DND-41 (cell line): ENCODE measurements at regions not wholly inside any gene's neighbourhood (a gene's known extent, or its start where the extent isn't known, plus 50 kb on each side); places are given as distances from the start of the nearest gene placed in this dataset.

ENCODE experiments used
- ATAC-seq: fragments of 200-7000 bp; cut with Tn5 transposase; 3 replicates; pipeline ENCODE4 v1.9.1; 2021; ENCODE audit warnings: low read depth; ENCODE audit not compliant: insufficient read depth
- DNase-seq: peaks from one replicate; pipeline ENCODE4 v3.0.0-alpha.2; 2020
- H2AFZ ChIP-seq: 2 replicates; pipeline ENCODE4 v1.6.0; 2012; ENCODE audit warnings: low read depth, low read length
- H3K27ac ChIP-seq: 2 replicates; pipeline ENCODE4 v1.5.1; 2012; ENCODE audit warnings: low read length, inconsistent platforms
- H3K27me3 ChIP-seq: fragments of 200-600 bp; sonication (generic); 2 replicates; pipeline ENCODE4 v1.6.0; 2012; ENCODE audit warnings: low read length, mild to moderate bottlenecking, inconsistent platforms; ENCODE audit not compliant: insufficient read depth, poor library complexity
- H3K36me3 ChIP-seq: 2 replicates; pipeline ENCODE4 v1.5.1; 2012; ENCODE audit warnings: low read length, inconsistent platforms; ENCODE audit not compliant: insufficient read depth
- H3K4me1 ChIP-seq: 2 replicates; pipeline ENCODE4 v1.5.1; 2012; ENCODE audit warnings: mild to moderate bottlenecking, low read length; ENCODE audit not compliant: insufficient read depth
- H3K4me2 ChIP-seq: 2 replicates; pipeline ENCODE4 v1.6.0; 2012; ENCODE audit warnings: mild to moderate bottlenecking, moderate library complexity, low read length, inconsistent platforms; ENCODE audit not compliant: insufficient read depth
- H3K4me3 ChIP-seq, 2 experiments: fragments of 200-600 bp in 1 of 2; shearing (Covaris generic) in 1 of 2; 2 replicates each; pipeline ENCODE4 v1.5.1; 2012 to 2016; ENCODE audit warnings: inconsistent platforms in 2 of 2, low read length in 2 of 2, mild to moderate bottlenecking in 2 of 2, low read depth in 1 of 2, moderate library complexity in 1 of 2
- H3K79me2 ChIP-seq: 2 replicates; pipeline ENCODE4 v1.6.0; 2012; ENCODE audit warnings: low read length, inconsistent platforms; ENCODE audit not compliant: insufficient read depth
- H3K9ac ChIP-seq: 2 replicates; pipeline ENCODE4 v1.6.0; 2012; ENCODE audit warnings: low read depth, mild to moderate bottlenecking, inconsistent platforms, low read length, moderate library complexity
- H3K9me3 ChIP-seq: 2 replicates; pipeline ENCODE4 v1.5.1; 2012; ENCODE audit warnings: low read length, moderate library complexity, mild to moderate bottlenecking, inconsistent platforms; ENCODE audit not compliant: insufficient read depth, severe bottlenecking
- H4K20me1 ChIP-seq: 2 replicates; pipeline ENCODE4 v1.6.0; 2012; ENCODE audit warnings: low read length; ENCODE audit not compliant: insufficient read depth
- CTCF ChIP-seq: IDR thresholded peaks from 2 replicates; pipeline ENCODE4 v1.5.1; 2012; ENCODE audit warnings: borderline replicate concordance, low read length, moderate library complexity, mild to moderate bottlenecking; ENCODE audit not compliant: poor library complexity, severe bottlenecking; ENCODE audit errors: extremely low read depth
- EZH2 ChIP-seq: IDR thresholded peaks from 3 replicates; pipeline ENCODE4 v1.6.1; 2012; ENCODE audit warnings: borderline replicate concordance, low read depth, mild to moderate bottlenecking, moderate library complexity, low read length, inconsistent platforms; ENCODE audit not compliant: severe bottlenecking

- Histone ChIP-seq H4K20me1 (0 out of 2 replicates have a peak, but pooled peaks cover 3% of the 10 kb centered on the region), H2AFZ (no peak overlapping the region), H3K4me2 (no peak overlapping the region), H3K36me3 (no peaks in the 10 kb centered on the region), H3K4me3 (no peak overlapping the region), H3K9me3 (no peaks in the 10 kb centered on the region), H3K9ac (no peak overlapping the region), H3K4me1 (no peaks in the 10 kb centered on the region), H3K79me2 (no peaks in the 10 kb centered on the region), H3K27ac (no peak overlapping the region), H3K27me3 (peaks cover 47% of the 10 kb centered on the region)
- TF ChIP-seq EZH2 (no peak), CTCF (no peak)
- ATAC-seq (no peak), DNase-seq (no peak)
Measured at GRCh38 chr11:81853791-81854190, 879.9 kb downstream of the FAM181B start.

- Histone ChIP-seq H3K36me3 (no peaks in the 10 kb centered on the region), H2AFZ (no peak overlapping the region), H3K4me2 (no peak overlapping the region), H3K27me3 (peaks cover 42% of the 10 kb centered on the region), H3K4me3 (no peak overlapping the region), H3K9ac (no peak overlapping the region), H3K4me1 (no peaks in the 10 kb centered on the region), H3K27ac (no peak overlapping the region), H3K9me3 (no peaks in the 10 kb centered on the region), H3K79me2 (no peaks in the 10 kb centered on the region), H4K20me1 (0 out of 2 replicates have a peak, but pooled peaks cover 3% of the 10 kb centered on the region)
- DNase-seq (no peak), ATAC-seq (no peak)
- TF ChIP-seq EZH2 (no peak), CTCF (no peak)
Measured at GRCh38 chr11:81852896-81853295, 880.8 kb downstream of the FAM181B start.

GRCh38 chr11:81840380-81840779, 893.3 kb downstream of the FAM181B start:
- TF ChIP-seq CTCF (no peak), EZH2 (no peak)
- H3K9ac ChIP-seq = no peak overlapping the region
- H3K4me1 ChIP-seq = no peaks in the 10 kb centered on the region
- H3K36me3 ChIP-seq = no peaks in the 10 kb centered on the region
- H2AFZ ChIP-seq = no peak overlapping the region
- H3K27ac ChIP-seq = no peak overlapping the region
- no peak for ATAC-seq
- no peak overlapping the region for H3K4me3 ChIP-seq
- no peak overlapping the region for H3K4me2 ChIP-seq
- H4K20me1 ChIP-seq = no peaks in the 10 kb centered on the region
- H3K79me2 ChIP-seq = no peaks in the 10 kb centered on the region
- H3K9me3 ChIP-seq = no peaks in the 10 kb centered on the region
- DNase-seq = no peak
- peaks cover 3% of the 10 kb centered on the region for H3K27me3 ChIP-seq

- no peaks in the 10 kb centered on the region for H3K79me2 ChIP-seq
- ATAC-seq (no peak), DNase-seq (no peak)
- H3K27me3 ChIP-seq = peaks cover 3% of the 10 kb centered on the region
- H2AFZ ChIP-seq = no peak overlapping the region
- H3K36me3 ChIP-seq = no peaks in the 10 kb centered on the region
- H3K4me3 ChIP-seq = no peak overlapping the region
- no peak overlapping the region for H3K4me2 ChIP-seq
- H4K20me1 ChIP-seq = no peaks in the 10 kb centered on the region
- H3K4me1 ChIP-seq = no peaks in the 10 kb centered on the region
- no peak overlapping the region for H3K9ac ChIP-seq
- H3K9me3 ChIP-seq = no peaks in the 10 kb centered on the region
- TF ChIP-seq EZH2 (no peak), CTCF (no peak)
- no peak overlapping the region for H3K27ac ChIP-seq
Measured at GRCh38 chr11:81839976-81840375, 893.7 kb downstream of the FAM181B start.
